Right lobe of liver (tissue), 4 donors: ENCODE measurements at regions not wholly inside any gene's neighbourhood (a gene's known extent, or its start where the extent isn't known, plus 50 kb on each side); places are given as distances from the start of the nearest gene placed in this dataset.

Experiments used
- CTCF ChIP-seq, 4 donors: fragments of 200-600 bp in 3 of 4; fragments of 450-650 bp in 1 of 4; IDR thresholded peaks; one replicate each; pipeline versions ENCODE4 v1.5.1 to v1.8.0; 2016 to 2022; ENCODE audit warnings: antibody characterized with exemption in 4 of 4, mild to moderate bottlenecking in 2 of 4
- POLR2A ChIP-seq: fragments of 450-650 bp; IDR thresholded peaks from one replicate; pipeline ENCODE4 v1.6.1; 2017; ENCODE audit warnings: antibody characterized with exemption, mild to moderate bottlenecking
- donor health status: DM: no; HTN: no; CAD: no.
- donor health status: DM: no; HTN: no; CAD: no.
- donor health status: DM: no; HTN: yes; CAD: no.

GRCh38 chr3:35070088-35070487 lies 569.2 kb upstream of the ARPP21 start:
- TF ChIP-seq POLR2A (no peak), CTCF (IDR thresholded peaks at IDR 0.05) (no peak)
